Thyroid gland (tissue), 4 donors: ENCODE measurements at regions not wholly inside any gene's neighbourhood (a gene's known extent, or its start where the extent isn't known, plus 50 kb on each side); places are given as distances from the start of the nearest gene placed in this dataset.

Experiments used
- DNase-seq, 2 donors: peaks; one replicate each; pipeline ENCODE4 v3.0.0-alpha.2; 2019
- H3K27ac ChIP-seq, 3 donors: fragments of 200-600 bp; sonication (generic); 1 replicate in 2 of 3; 2 replicates in 1 of 3; pipeline ENCODE4 v1.5.1; 2016 to 2019; ENCODE audit warnings: mild to moderate bottlenecking in 1 of 3, moderate library complexity in 1 of 3
- H3K27me3 ChIP-seq: fragments of 200-600 bp; sonication (generic); one replicate; pipeline ENCODE4 v1.5.1; 2019
- H3K36me3 ChIP-seq, 2 donors: fragments of 200-600 bp; sonication (generic); one replicate each; pipeline ENCODE4 v1.5.1; 2016 to 2019
- H3K4me1 ChIP-seq, 2 donors: fragments of 200-600 bp; sonication (generic); one replicate each; pipeline ENCODE4 v1.5.1; 2017 to 2019
- H3K4me3 ChIP-seq, 3 donors: fragments of 200-600 bp; sonication (generic); replicated peaks in 1 of 3; 1 replicate in 2 of 3; 2 replicates in 1 of 3; pipeline ENCODE4 v1.5.1; 2016; ENCODE audit warnings: mild to moderate bottlenecking in 1 of 3
- H3K9me3 ChIP-seq: fragments of 200-600 bp; sonication (generic); one replicate; pipeline ENCODE4 v1.5.1; 2017
- CTCF ChIP-seq, 6 experiments: fragments of 200-600 bp in 3 of 6; fragments of 450-650 bp in 3 of 6; sonication (generic) in 3 of 6; IDR thresholded peaks; one replicate each; pipeline ENCODE4 v1.5.1; 2016 to 2019; ENCODE audit warnings: antibody characterized with exemption in 6 of 6, mild to moderate bottlenecking in 2 of 6, inconsistent platforms in 1 of 6, moderate library complexity in 1 of 6
- POLR2A ChIP-seq, 2 donors: fragments of 450-650 bp; IDR thresholded peaks; one replicate each; pipeline ENCODE4 v1.6.1; 2017; ENCODE audit warnings: antibody characterized with exemption in 2 of 2, mild to moderate bottlenecking in 2 of 2, moderate library complexity in 1 of 2
- WGBS, 2 donors: methylation state at CpG; one replicate each; pipeline ENCODE4 v1.1.5; 2017; 5-methylcytosine and 5-hydroxymethylcytosine counted together
- intact Hi-C: fragments of 100-400 bp; cut with DNase I; formaldehyde crosslinking; loops from one replicate; pipeline ENCODE4 v1.15.1; 2023

- H3K27ac ChIP-seq: no peak overlapping the region
- no peaks in the 10 kb centered on the region for H3K4me1 ChIP-seq
- TF ChIP-seq CTCF (IDR thresholded peaks at IDR 0.05) (no peak), POLR2A (IDR thresholded peaks at IDR 0.05) (no peak)
- H3K27me3 ChIP-seq: peaks cover 4% of the 10 kb centered on the region
- WGBS, 2 donors: 83 to 87% methylated on average over 6 of the region's 6 CpGs
- DNase-seq: no peak
- intact Hi-C loops: no loop called here
- H3K36me3 ChIP-seq: no peaks in the 10 kb centered on the region
- H3K4me3 ChIP-seq: no peak overlapping the region
- no peaks in the 10 kb centered on the region for H3K9me3 ChIP-seq
Observed at GRCh38 chr2:176675271-176675949, 406.2 kb downstream of the MTX2 start.

- Histone ChIP-seq H3K9me3 (no peaks in the 10 kb centered on the region), H3K36me3 (no peaks in the 10 kb centered on the region), H3K4me1 (no peaks in the 10 kb centered on the region), H3K27ac (no peak overlapping the region), H3K4me3 (no peak overlapping the region), H3K27me3 (peaks cover 4% of the 10 kb centered on the region)
- no peak for TF ChIP-seq POLR2A (IDR thresholded peaks at IDR 0.05)
- no peak for TF ChIP-seq CTCF (IDR thresholded peaks at IDR 0.05)
- WGBS, 2 donors: 89 to 90% methylated on average over 2 of the region's 2 CpGs
- DNase-seq: no peak
- intact Hi-C loops: no loop called here
Observed at GRCh38 chr2:176677746-176678265, 408.6 kb downstream of the MTX2 start.

GRCh38 chr2:176678571-176678970 is 409.3 kb downstream of the MTX2 start:
- no peak overlapping the region for H3K4me3 ChIP-seq
- DNase-seq: no peak
- peaks cover 4% of the 10 kb centered on the region for H3K27me3 ChIP-seq
- H3K27ac ChIP-seq: no peak overlapping the region
- no peaks in the 10 kb centered on the region for H3K9me3 ChIP-seq
- H3K36me3 ChIP-seq: no peaks in the 10 kb centered on the region
- TF ChIP-seq POLR2A (IDR thresholded peaks at IDR 0.05) (no peak), CTCF (IDR thresholded peaks at IDR 0.05) (no peak)
- WGBS, 2 donors: 73% methylated on average over 5 of the region's 5 CpGs
- H3K4me1 ChIP-seq: no peaks in the 10 kb centered on the region
- intact Hi-C loops: no loop called here

- TF ChIP-seq POLR2A (IDR thresholded peaks at IDR 0.05): no peak
- TF ChIP-seq CTCF (IDR thresholded peaks at IDR 0.05): no peak
- Histone ChIP-seq H3K36me3 (no peaks in the 10 kb centered on the region), H3K4me3 (no peak overlapping the region), H3K4me1 (no peaks in the 10 kb centered on the region), H3K9me3 (no peaks in the 10 kb centered on the region), H3K27ac (no peak overlapping the region), H3K27me3 (peaks cover 4% of the 10 kb centered on the region)
- no peak for DNase-seq
- intact Hi-C loops: no loop called here
- WGBS, 2 donors: 84 to 86% methylated on average over 2 of the region's 2 CpGs
Observed at GRCh38 chr2:176679061-176679669, 409.9 kb downstream of the MTX2 start.

- WGBS, 2 donors: 88 to 93% methylated on average over 1 of the region's 1 CpG
- H3K36me3 ChIP-seq: no peaks in the 10 kb centered on the region
- H3K27ac ChIP-seq: no peak overlapping the region
- H3K9me3 ChIP-seq: no peaks in the 10 kb centered on the region
- intact Hi-C loops: no loop called here
- H3K27me3 ChIP-seq: peaks cover 4% of the 10 kb centered on the region
- no peak for DNase-seq
- no peaks in the 10 kb centered on the region for H3K4me1 ChIP-seq
- H3K4me3 ChIP-seq: no peak overlapping the region
- no peak for TF ChIP-seq CTCF (IDR thresholded peaks at IDR 0.05)
- no peak for TF ChIP-seq POLR2A (IDR thresholded peaks at IDR 0.05)
Observed at GRCh38 chr2:176680916-176681516, 411.8 kb downstream of the MTX2 start.
